ENCODE measurements at regions not wholly inside any gene's neighbourhood (a gene's known extent, or its start where the extent isn't known, plus 50 kb on each side); places are given as distances from the start of the nearest gene placed in this dataset.

GRCh38 chr1:208298593-208299269 lies 54.5 kb upstream of the PLXNA2 start:
- H3K4me3 ChIP-seq, result no peak overlapping the region
- H3K27me3 ChIP-seq (ENCODE audit: low read depth), result peaks cover 2% of the 10 kb centered on the region; the same call in 1 of the 2 replicates
- DNase-seq (ENCODE audit: low spot score in 2 of 2), result no peak
- H3K4me1 ChIP-seq, result no peaks in the 10 kb centered on the region
- H3K36me3 ChIP-seq (replicated peaks), result no peaks in the 10 kb centered on the region
- in situ Hi-C loops (cut with MboI; ENCODE audit: low sequenced_read_pairs), result no loop called here
- no peaks in the 10 kb centered on the region for H3K9me3 ChIP-seq

- in situ Hi-C loops (cut with MboI; ENCODE audit: low sequenced_read_pairs), result no loop called here
- DNase-seq (ENCODE audit: low spot score in 2 of 2), result no peak
Observed at GRCh38 chr1:208300084-208300770, 56.0 kb upstream of the PLXNA2 start.

GRCh38 chr1:208302699-208303238 lies 58.6 kb upstream of the PLXNA2 start:
- H3K4me1 ChIP-seq, result no peaks in the 10 kb centered on the region
- no peak for DNase-seq (ENCODE audit: low spot score in 2 of 2)
- no peak overlapping the region for H3K4me3 ChIP-seq
- H3K36me3 ChIP-seq (replicated peaks), result no peaks in the 10 kb centered on the region
- peaks cover 2% of the 10 kb centered on the region; the same call in 1 of the 2 replicates for H3K27me3 ChIP-seq (ENCODE audit: low read depth)
- in situ Hi-C loops (cut with MboI; ENCODE audit: low sequenced_read_pairs), result no loop called here
- no peaks in the 10 kb centered on the region for H3K9me3 ChIP-seq

More at GRCh38 chr1:208300084-208300770, 56.0 kb upstream of the PLXNA2 start:
- Histone ChIP-seq H3K9me3 (no peaks in the 10 kb centered on the region), H3K4me1 (no peaks in the 10 kb centered on the region), H3K27me3 (ENCODE audit: low read depth) (peaks cover 2% of the 10 kb centered on the region; the same call in 1 of the 2 replicates), H3K36me3 (replicated peaks) (no peaks in the 10 kb centered on the region), H3K4me3 (no peak overlapping the region)

- Histone ChIP-seq H3K4me3 (no peak overlapping the region), H3K4me1 (no peaks in the 10 kb centered on the region), H3K9me3 (no peaks in the 10 kb centered on the region), H3K27me3 (ENCODE audit: low read depth) (peaks cover 2% of the 10 kb centered on the region; the same call in 1 of the 2 replicates), H3K36me3 (replicated peaks) (no peaks in the 10 kb centered on the region)
- no peak for DNase-seq (ENCODE audit: low spot score in 2 of 2)
- in situ Hi-C loops (cut with MboI; ENCODE audit: low sequenced_read_pairs), result no loop called here
Observed at GRCh38 chr1:208303743-208304712, 59.8 kb upstream of the PLXNA2 start.

DNA sequence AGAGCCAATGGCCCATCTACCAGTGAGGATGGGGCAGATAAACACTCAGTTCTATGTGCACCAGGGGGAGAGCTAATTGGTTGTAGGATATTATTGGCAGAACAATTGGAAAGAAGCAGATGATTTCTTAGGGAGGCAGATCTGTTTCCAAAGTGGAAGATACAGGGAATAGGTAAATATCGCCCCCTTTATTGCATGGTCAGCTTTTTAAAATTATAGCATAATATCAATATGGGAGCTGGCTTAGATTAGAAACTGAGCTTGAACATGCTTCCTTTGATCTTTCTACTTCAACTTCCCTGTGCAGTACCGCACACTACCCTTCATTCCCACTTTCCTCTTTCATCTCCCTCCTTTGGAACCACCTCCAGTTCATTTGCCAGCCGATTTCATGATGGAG lies 64.0 kb upstream of the PLXNA2 start:
- in situ Hi-C loops (cut with MboI; ENCODE audit: low sequenced_read_pairs), result no loop called here

GRCh38 chr1:208309771-208310170 lies 65.6 kb upstream of the PLXNA2 start:
- H3K4me1 ChIP-seq, result no peaks in the 10 kb centered on the region
- no peaks in the 10 kb centered on the region for H3K36me3 ChIP-seq (replicated peaks)
- H3K9me3 ChIP-seq, result no peaks in the 10 kb centered on the region
- no peak for DNase-seq (ENCODE audit: low spot score in 2 of 2)
- in situ Hi-C loops (cut with MboI; ENCODE audit: low sequenced_read_pairs), result no loop called here
- H3K4me3 ChIP-seq, result no peak overlapping the region
- H3K27me3 ChIP-seq (ENCODE audit: low read depth), result no peaks in the 10 kb centered on the region; the same call in 1 of the 2 replicates

More for the DNA sequence above, 64.0 kb upstream of the PLXNA2 start:
- Histone ChIP-seq H3K9me3 (no peaks in the 10 kb centered on the region), H3K4me1 (no peaks in the 10 kb centered on the region), H3K36me3 (replicated peaks) (no peaks in the 10 kb centered on the region), H3K27me3 (ENCODE audit: low read depth) (no peaks in the 10 kb centered on the region; the same call in 1 of the 2 replicates), H3K4me3 (no peak overlapping the region)
- DNase-seq (ENCODE audit: low spot score in 2 of 2), result no peak

- Histone ChIP-seq H3K4me1 (no peaks in the 10 kb centered on the region), H3K36me3 (replicated peaks) (no peaks in the 10 kb centered on the region), H3K9me3 (no peaks in the 10 kb centered on the region), H3K4me3 (no peak overlapping the region), H3K27me3 (ENCODE audit: low read depth) (no peaks in the 10 kb centered on the region; the same call in 1 of the 2 replicates)
- DNase-seq (ENCODE audit: low spot score in 2 of 2), result no peak
- in situ Hi-C loops (cut with MboI; ENCODE audit: low sequenced_read_pairs), result no loop called here
Observed at GRCh38 chr1:208312706-208313105, 68.5 kb upstream of the PLXNA2 start.

DNA sequence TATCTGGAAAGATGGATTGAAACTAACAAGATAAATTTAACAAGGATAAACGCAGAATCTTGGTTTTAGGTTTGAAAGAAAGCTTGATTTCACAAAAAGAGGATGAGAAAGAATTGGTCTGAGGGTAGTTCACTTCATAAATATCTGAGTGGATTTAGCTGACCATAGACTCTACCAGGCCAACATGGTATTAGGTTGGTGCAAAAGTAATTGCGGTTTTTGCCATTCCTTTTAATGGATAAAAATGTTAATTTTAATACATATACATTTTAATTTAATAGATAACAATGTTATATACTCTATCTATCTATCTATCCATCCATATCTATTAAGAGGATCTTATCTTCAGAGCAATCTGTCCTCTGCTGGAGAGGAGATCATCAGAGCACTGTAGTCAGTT lies 70.2 kb upstream of the PLXNA2 start:
- H3K4me3 ChIP-seq, result no peak overlapping the region
- H3K9me3 ChIP-seq, result no peaks in the 10 kb centered on the region
- in situ Hi-C loops (cut with MboI; ENCODE audit: low sequenced_read_pairs), result no loop called here
- DNase-seq (ENCODE audit: low spot score in 2 of 2), result no peak
- no peaks in the 10 kb centered on the region for H3K4me1 ChIP-seq
- H3K27me3 ChIP-seq (ENCODE audit: low read depth), result no peaks in the 10 kb centered on the region; the same call in 1 of the 2 replicates
- no peaks in the 10 kb centered on the region for H3K36me3 ChIP-seq (replicated peaks)

DNA sequence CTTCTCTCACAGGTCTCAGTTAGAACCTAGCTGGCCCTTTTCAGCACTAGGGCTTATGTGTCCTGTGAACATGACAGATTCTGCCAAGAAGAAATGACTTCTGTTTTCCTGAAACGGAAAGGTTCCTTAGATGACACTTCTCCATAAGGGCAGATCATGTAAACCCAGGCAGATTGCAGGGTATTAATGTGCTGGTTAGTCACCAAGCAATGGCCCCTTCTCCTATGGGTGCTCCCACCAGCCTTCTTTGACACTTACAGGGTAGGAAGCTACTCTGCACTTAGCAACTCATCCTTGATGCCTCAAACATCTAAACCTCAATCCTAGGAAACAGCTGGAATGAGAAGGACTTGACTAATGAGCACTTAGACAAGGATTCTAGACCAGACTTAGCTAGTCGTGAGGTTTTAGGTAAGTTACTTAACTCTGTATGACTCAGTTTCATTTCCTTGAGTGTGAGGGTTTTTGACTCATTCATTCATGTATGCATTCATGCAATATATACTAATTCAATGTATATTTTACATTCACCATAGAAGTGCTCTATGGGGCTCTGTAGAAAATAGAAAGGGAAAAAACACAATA lies 74.1 kb upstream of the PLXNA2 start:
- no peaks in the 10 kb centered on the region for H3K36me3 ChIP-seq (replicated peaks)
- in situ Hi-C loops (cut with MboI; ENCODE audit: low sequenced_read_pairs), result no loop called here
- H3K4me1 ChIP-seq, result no peaks in the 10 kb centered on the region
- DNase-seq (ENCODE audit: low spot score in 2 of 2), result no peak
- H3K27me3 ChIP-seq (ENCODE audit: low read depth), result no peaks in the 10 kb centered on the region
- no peaks in the 10 kb centered on the region for H3K9me3 ChIP-seq
- H3K4me3 ChIP-seq, result no peak overlapping the region

GRCh38 chr1:208324005-208324404 lies 79.8 kb upstream of the PLXNA2 start:
- no peak overlapping the region for H3K4me3 ChIP-seq
- no peaks in the 10 kb centered on the region for H3K4me1 ChIP-seq
- no peaks in the 10 kb centered on the region for H3K36me3 ChIP-seq (replicated peaks)
- no peak for DNase-seq (ENCODE audit: low spot score in 2 of 2)
- no peaks in the 10 kb centered on the region for H3K9me3 ChIP-seq
- in situ Hi-C loops (cut with MboI; ENCODE audit: low sequenced_read_pairs), result no loop called here
- H3K27me3 ChIP-seq (ENCODE audit: low read depth), result no peaks in the 10 kb centered on the region

- in situ Hi-C loops (cut with MboI; ENCODE audit: low sequenced_read_pairs), result no loop called here
- H3K4me3 ChIP-seq, result no peak overlapping the region
- H3K4me1 ChIP-seq, result no peaks in the 10 kb centered on the region; the same call in 1 of the 2 replicates
- DNase-seq (ENCODE audit: low spot score in 2 of 2), result no peak
- no peaks in the 10 kb centered on the region for H3K9me3 ChIP-seq
- no peaks in the 10 kb centered on the region for H3K36me3 ChIP-seq (replicated peaks)
- no peaks in the 10 kb centered on the region for H3K27me3 ChIP-seq (ENCODE audit: low read depth)
Observed at GRCh38 chr1:208326033-208326432, 81.8 kb upstream of the PLXNA2 start.

DNA sequence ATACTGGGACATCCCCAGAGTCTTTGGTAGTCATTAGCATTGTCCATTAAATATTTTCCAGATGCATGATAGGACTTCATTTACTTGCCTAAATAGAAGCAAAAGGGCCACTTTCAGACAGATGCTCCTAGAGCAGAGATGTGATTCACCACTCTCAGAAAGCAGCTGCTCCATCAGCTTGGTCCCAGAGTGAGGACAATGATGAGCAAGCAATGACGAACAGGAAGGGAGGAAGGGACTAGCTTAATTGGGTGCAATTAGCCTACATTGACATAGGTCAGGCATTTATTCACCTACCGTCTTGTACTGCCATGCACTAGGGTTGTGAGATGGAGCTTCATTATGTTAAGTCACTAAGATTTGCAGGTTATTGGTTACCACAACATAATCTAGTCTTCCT lies 85.1 kb upstream of the PLXNA2 start:
- H3K4me1 ChIP-seq, result no peaks in the 10 kb centered on the region; the same call in 1 of the 2 replicates
- no peak for DNase-seq (ENCODE audit: low spot score in 2 of 2)
- in situ Hi-C loops (cut with MboI; ENCODE audit: low sequenced_read_pairs), result no loop called here
- H3K27me3 ChIP-seq (ENCODE audit: low read depth), result no peaks in the 10 kb centered on the region
- H3K36me3 ChIP-seq (replicated peaks), result no peaks in the 10 kb centered on the region
- H3K9me3 ChIP-seq, result no peaks in the 10 kb centered on the region
- H3K4me3 ChIP-seq, result no peak overlapping the region
